SU-DHL-6 (cell line): ENCODE measurements at regions not wholly inside any gene's neighbourhood (a gene's known extent, or its start where the extent isn't known, plus 50 kb on each side); places are given as distances from the start of the nearest gene placed in this dataset.

Experiments
- CTCF ChIP-seq: fragments of 200-600 bp; sonication (generic); IDR thresholded peaks from one replicate; pipeline ENCODE4 v1.5.1; 2017; ENCODE audit warnings: antibody characterized with exemption, mild to moderate bottlenecking, low read length, moderate library complexity; ENCODE audit not compliant: insufficient read depth, poor library complexity, severe bottlenecking
- EZH2phosphoT487 ChIP-seq: fragments of 200-600 bp; sonication (generic), shearing (Covaris generic); conservative IDR thresholded peaks from 2 replicates; pipeline ENCODE4 v1.6.1; 2018; ENCODE audit warnings: mild to moderate bottlenecking, antibody characterized with exemption, low read length, moderate library complexity, mixed read lengths

GRCh38 chr2:219736209-219736608 is 108.8 kb downstream of the SLC4A3 start:
- TF ChIP-seq CTCF: peak; percentile 35
- TF ChIP-seq EZH2phosphoT487: no peak
